IPS-20b (cell line): ENCODE measurements at regions not wholly inside any gene's neighbourhood (a gene's known extent, or its start where the extent isn't known, plus 50 kb on each side); places are given as distances from the start of the nearest gene placed in this dataset.

Source experiments
- H3K27ac ChIP-seq: one replicate; pipeline ENCODE4 v1.5.1; 2013; ENCODE audit warnings: low read length
- H3K27me3 ChIP-seq: 2 replicates; pipeline ENCODE4 v1.6.1; 2013; ENCODE audit warnings: mild to moderate bottlenecking, low read length, inconsistent platforms; ENCODE audit not compliant: insufficient read depth
- H3K36me3 ChIP-seq: 2 replicates; pipeline ENCODE4 v1.6.1; 2013; ENCODE audit warnings: low read depth, mild to moderate bottlenecking, inconsistent platforms, low read length, moderate library complexity; ENCODE audit not compliant: insufficient read depth
- H3K4me1 ChIP-seq: 2 replicates; pipeline ENCODE4 v1.6.1; 2013; ENCODE audit warnings: mild to moderate bottlenecking, control low read depth, inconsistent platforms, low read length, moderate library complexity; ENCODE audit not compliant: insufficient read depth
- H3K4me3 ChIP-seq: 2 replicates; pipeline ENCODE4 v1.5.1; 2013; ENCODE audit warnings: mild to moderate bottlenecking, low read length, inconsistent platforms
- H3K9ac ChIP-seq: 2 replicates; pipeline ENCODE4 v1.6.1; 2013; ENCODE audit warnings: low read depth, mild to moderate bottlenecking, inconsistent platforms, low read length, moderate library complexity
- H3K9me3 ChIP-seq: 2 replicates; pipeline ENCODE4 v1.6.1; 2013; ENCODE audit warnings: mild to moderate bottlenecking, low read depth, low read length, inconsistent platforms; ENCODE audit not compliant: insufficient read depth

- Histone ChIP-seq H3K27ac (no peak overlapping the region), H3K9ac (no peak overlapping the region), H3K27me3 (no peaks in the 10 kb centered on the region; the same call in 1 of the 2 replicates), H3K9me3 (peaks cover 9% of the 10 kb centered on the region), H3K36me3 (no peaks in the 10 kb centered on the region), H3K4me3 (no peak overlapping the region), H3K4me1 (no peaks in the 10 kb centered on the region)
These were observed 107.0 kb upstream of the MVB12B start for GRCh38 chr9:126219648-126220063.

GRCh38 chr9:126221480-126221879 is 105.1 kb upstream of the MVB12B start:
- Histone ChIP-seq H3K27ac (no peak overlapping the region), H3K4me1 (no peaks in the 10 kb centered on the region), H3K36me3 (no peaks in the 10 kb centered on the region), H3K4me3 (no peak overlapping the region), H3K27me3 (no peaks in the 10 kb centered on the region; the same call in 1 of the 2 replicates), H3K9me3 (peaks cover 9% of the 10 kb centered on the region), H3K9ac (no peak overlapping the region)

GRCh38 chr9:126222363-126222834 is 104.2 kb upstream of the MVB12B start:
- H3K9me3 ChIP-seq = peaks cover 9% of the 10 kb centered on the region
- no peak overlapping the region for H3K9ac ChIP-seq
- no peaks in the 10 kb centered on the region; the same call in 1 of the 2 replicates for H3K27me3 ChIP-seq
- no peaks in the 10 kb centered on the region for H3K4me1 ChIP-seq
- peak overlapping the region; percentile 50; the same call in 1 of the 2 replicates for H3K4me3 ChIP-seq
- no peak overlapping the region for H3K27ac ChIP-seq
- H3K36me3 ChIP-seq = no peaks in the 10 kb centered on the region

- Histone ChIP-seq H3K27me3 (no peaks in the 10 kb centered on the region; the same call in 1 of the 2 replicates), H3K4me3 (peak overlapping the region; percentile 50; the same call in 1 of the 2 replicates), H3K36me3 (no peaks in the 10 kb centered on the region), H3K9ac (no peak overlapping the region), H3K9me3 (peaks cover 9% of the 10 kb centered on the region), H3K27ac (no peak overlapping the region), H3K4me1 (no peaks in the 10 kb centered on the region)
These were observed 103.7 kb upstream of the MVB12B start for GRCh38 chr9:126222835-126223431.

- H3K27ac ChIP-seq = no peak overlapping the region
- H3K36me3 ChIP-seq = no peaks in the 10 kb centered on the region
- no peaks in the 10 kb centered on the region for H3K4me1 ChIP-seq
- H3K9ac ChIP-seq = no peak overlapping the region
- no peak overlapping the region for H3K4me3 ChIP-seq
- H3K27me3 ChIP-seq = peaks cover 8% of the 10 kb centered on the region
- peaks cover 9% of the 10 kb centered on the region for H3K9me3 ChIP-seq
These were observed 102.7 kb upstream of the MVB12B start for GRCh38 chr9:126223798-126224531.

GRCh38 chr9:126225611-126226609 is 100.7 kb upstream of the MVB12B start:
- Histone ChIP-seq H3K9me3 (peaks cover 8% of the 10 kb centered on the region), H3K36me3 (no peaks in the 10 kb centered on the region), H3K9ac (no peak overlapping the region), H3K27ac (no peak overlapping the region), H3K4me3 (no peak overlapping the region), H3K4me1 (no peaks in the 10 kb centered on the region), H3K27me3 (peaks cover 8% of the 10 kb centered on the region)

GRCh38 chr9:126226991-126227936 is 99.4 kb upstream of the MVB12B start:
- Histone ChIP-seq H3K4me3 (no peak overlapping the region), H3K36me3 (no peaks in the 10 kb centered on the region), H3K9ac (no peak overlapping the region), H3K4me1 (no peaks in the 10 kb centered on the region), H3K27ac (no peak overlapping the region), H3K9me3 (no peaks in the 10 kb centered on the region), H3K27me3 (peaks cover 8% of the 10 kb centered on the region)

- Histone ChIP-seq H3K27me3 (peaks cover 8% of the 10 kb centered on the region), H3K4me1 (no peaks in the 10 kb centered on the region), H3K4me3 (no peak overlapping the region)
These were observed 98.4 kb upstream of the MVB12B start for GRCh38 chr9:126228111-126228780.

GRCh38 chr9:126228781-126229444 is 97.7 kb upstream of the MVB12B start:
- Histone ChIP-seq H3K4me3 (no peak overlapping the region), H3K9ac (no peak overlapping the region), H3K27ac (no peak overlapping the region), H3K9me3 (no peaks in the 10 kb centered on the region), H3K4me1 (no peaks in the 10 kb centered on the region), H3K27me3 (peaks cover 8% of the 10 kb centered on the region), H3K36me3 (no peaks in the 10 kb centered on the region)

More at GRCh38 chr9:126228111-126228780, 98.4 kb upstream of the MVB12B start:
- Histone ChIP-seq H3K36me3 (no peaks in the 10 kb centered on the region), H3K27ac (no peak overlapping the region), H3K9ac (no peak overlapping the region), H3K9me3 (no peaks in the 10 kb centered on the region)

- Histone ChIP-seq H3K4me1 (no peaks in the 10 kb centered on the region), H3K9me3 (no peaks in the 10 kb centered on the region), H3K36me3 (no peaks in the 10 kb centered on the region), H3K4me3 (no peak overlapping the region), H3K27ac (no peak overlapping the region), H3K9ac (no peak overlapping the region), H3K27me3 (peaks cover 8% of the 10 kb centered on the region)
These were observed 97.1 kb upstream of the MVB12B start for GRCh38 chr9:126229501-126229900.
